HepG2 (cell line): ENCODE measurements at regions not wholly inside any gene's neighbourhood (a gene's known extent, or its start where the extent isn't known, plus 50 kb on each side); places are given as distances from the start of the nearest gene placed in this dataset.
A peak's percentile ranks its signal among the peaks of the same experiment; 100 is the strongest.

Experiments used
- ATAC-seq: fragments of 200-7000 bp; cut with Tn5 transposase; 3 replicates; pipeline ENCODE4 v1.9.1; 2020; ENCODE audit warnings: mild to moderate bottlenecking, moderate library complexity
- BruUV-seq: library from RNA; stranded (reverse); fragments of 400-500 nt; replicated peaks from 2 replicates; lab custom pipeline; 2021; lab: Mats Ljungman, UMichigan
- CTCF ChIA-PET: fragments of 300-600 bp; formaldehyde crosslinking; extraction: SDS; loops from one replicate; lab custom pipeline; 2021; ENCODE audit warnings: low total read pairs, inconsistent platforms, low intra/inter-chr PET ratio; lab: Yijun Ruan, JAX
- POLR2A ChIA-PET: fragments of 350-600 bp; sonication (Branson Sonifier 250); formaldehyde crosslinking; loops from one replicate; lab custom pipeline; 2020; ENCODE audit warnings: antibody characterized with exemption, inconsistent platforms; lab: Yijun Ruan, JAX
- DNase-seq: peaks from one replicate; pipeline ENCODE4 v3.0.0-alpha.2; 2015; ENCODE audit warnings: low spot score
- FAIRE-seq: peaks from 3 replicates; lab custom pipeline; 2011; peaks lifted over from hg19 to GRCh38; lab: Jason Lieb, UNC
- H2AFZ ChIP-seq: one replicate; pipeline ENCODE4 v1.6.1; 2011; ENCODE audit warnings: low read length, inconsistent platforms
- H3K27ac ChIP-seq: fragments of 300-600 bp; 3 replicates; pipeline ENCODE4 v1.8.0; 2011; ENCODE audit warnings: mixed run types, mild to moderate bottlenecking, mixed read lengths, low read length, inconsistent platforms; ENCODE audit not compliant: insufficient read depth; ENCODE audit errors: extremely low read length
- H3K27me3 ChIP-seq, 2 experiments: fragments of 200-600 bp in 1 of 2; 2 replicates in 1 of 2; 3 replicates in 1 of 2; pipeline versions ENCODE4 v1.6.0 to v1.8.0; 2011; ENCODE audit warnings: low read length in 2 of 2, mild to moderate bottlenecking in 2 of 2, moderate library complexity in 2 of 2, inconsistent platforms in 1 of 2; ENCODE audit not compliant: insufficient read depth in 2 of 2, control insufficient read depth in 1 of 2
- H3K36me3 ChIP-seq, 2 experiments: fragments of 200-600 bp in 1 of 2; replicated peaks in 1 of 2; 2 replicates in 1 of 2; 3 replicates in 1 of 2; pipeline versions ENCODE4 v1.5.1 to v1.8.0; 2011; ENCODE audit warnings: low read length in 2 of 2, inconsistent platforms in 1 of 2; ENCODE audit not compliant: insufficient read depth in 2 of 2, control insufficient read depth in 1 of 2
- H3K4me1 ChIP-seq: 2 replicates; pipeline ENCODE4 v1.5.1; 2012; ENCODE audit warnings: low read length, inconsistent platforms; ENCODE audit not compliant: insufficient read depth
- H3K4me2 ChIP-seq: 2 replicates; pipeline ENCODE4 v1.6.0; 2011; ENCODE audit warnings: low read depth, low read length, inconsistent platforms
- H3K4me3 ChIP-seq, 3 experiments: fragments of 200-600 bp in 1 of 3; sonication (generic), shearing (Covaris generic) in 1 of 3; replicated peaks in 1 of 3; 2 replicates each; pipeline ENCODE4 v1.5.1; 2011 to 2016; ENCODE audit warnings: low read length in 3 of 3, inconsistent platforms in 2 of 3, low read depth in 2 of 3, mild to moderate bottlenecking in 2 of 3, control low read depth in 1 of 3, mixed read lengths in 1 of 3; ENCODE audit not compliant: insufficient read depth in 1 of 3
- H3K79me2 ChIP-seq: one replicate; pipeline ENCODE4 v1.6.1; 2011; ENCODE audit warnings: low read length, inconsistent platforms; ENCODE audit not compliant: insufficient read depth
- H3K9ac ChIP-seq: 2 replicates; pipeline ENCODE4 v1.6.0; 2011; ENCODE audit warnings: mild to moderate bottlenecking, low read depth, low read length, inconsistent platforms; ENCODE audit not compliant: insufficient read depth
- H3K9me3 ChIP-seq: 2 replicates; pipeline ENCODE4 v1.5.1; 2012; ENCODE audit warnings: mild to moderate bottlenecking, low read length
- H4K20me1 ChIP-seq: 2 replicates; pipeline ENCODE4 v1.6.0; 2011; ENCODE audit warnings: inconsistent platforms, mild to moderate bottlenecking, low read length, moderate library complexity; ENCODE audit not compliant: insufficient read depth
- CREB1 ChIP-seq, 2 experiments: fragments of 450-650 bp in 1 of 2; IDR thresholded peaks; 2 replicates each; pipeline ENCODE4 v1.6.1; 2016 to 2017; ENCODE audit warnings: control low read depth in 1 of 2, mild to moderate bottlenecking in 1 of 2, missing compliant biosample characterization in 1 of 2, missing genetic modification characterization in 1 of 2
- MNT ChIP-seq: fragments of 450-650 bp; IDR thresholded peaks from 2 replicates; pipeline ENCODE4 v1.6.1; 2016
- PHB2 ChIP-seq: fragments of 450-650 bp; IDR thresholded peaks from 2 replicates; pipeline ENCODE4 v1.6.1; 2018; ENCODE audit not compliant: partially characterized antibody
- RAD51 ChIP-seq: fragments of 450-650 bp; IDR thresholded peaks from 2 replicates; pipeline ENCODE4 v1.6.1; 2016; ENCODE audit warnings: borderline replicate concordance
- RARA ChIP-seq: IDR thresholded peaks from 2 replicates; pipeline ENCODE4 v1.6.1; 2016; ENCODE audit warnings: missing genetic modification reagents, missing compliant biosample characterization
- TGIF2 ChIP-seq: IDR thresholded peaks from 2 replicates; pipeline ENCODE4 v1.6.1; 2016; ENCODE audit warnings: control low read depth, missing compliant biosample characterization
- TP53 ChIP-seq: sonication (generic); formaldehyde crosslinking; conservative IDR thresholded peaks from 2 replicates; pipeline ENCODE4 v1.4.0; 2020; ENCODE audit warnings: missing genetic modification reagents
- ZC3H13 ChIP-seq: sonication (generic); formaldehyde crosslinking; IDR thresholded peaks from 2 replicates; pipeline ENCODE4 v1.8.1; 2023; ENCODE audit warnings: mild to moderate bottlenecking, missing genetic modification reagents, moderate library complexity
- ZFP90 ChIP-seq: sonication (generic); formaldehyde crosslinking; IDR thresholded peaks from 2 replicates; pipeline ENCODE4 v1.8.0; 2022; ENCODE audit warnings: missing genetic modification reagents, mild to moderate bottlenecking, inconsistent platforms, borderline replicate concordance
- WGBS: methylation state at CpG from one replicate; pipeline ENCODE4 v1.1.6; 2017; ENCODE audit warnings: low lambda C conversion rate; 5-methylcytosine and 5-hydroxymethylcytosine counted together
- in situ Hi-C: cut with HindIII; loops from 2 replicates; pipeline ENCODE4 v1.10.0; 2017; ENCODE audit warnings: low pct_unique_long_range_greater_than_20kb; ENCODE audit not compliant: extremely low pct_ligation_motif_present
- intact Hi-C: fragments of 100-400 bp; cut with micrococcal nuclease; formaldehyde crosslinking; loops from one replicate; pipeline ENCODE4 v1.10.0; 2022; ENCODE audit not compliant: unreplicated experiment

- no peak overlapping the region for H3K9ac ChIP-seq
- 66% methylated on average over 10 of the region's 10 CpGs for WGBS
- BruUV-seq = no TSS peak
- TF ChIP-seq ZFP90 (CRISPR knock-in tag) (no peak), TP53 (CRISPR knock-in tag) (no peak), RARA (CRISPR knock-in tag) (no peak)
- H3K4me3 ChIP-seq = no peak overlapping the region
- intact Hi-C loops = no loop called here
- no peaks in the 10 kb centered on the region for H4K20me1 ChIP-seq
- no peaks in the 10 kb centered on the region for H3K79me2 ChIP-seq
- H3K4me2 ChIP-seq = no peak overlapping the region
- H2AFZ ChIP-seq = no peak overlapping the region
- H3K36me3 ChIP-seq = no peaks in the 10 kb centered on the region
- ChIA-PET POLR2A (no interaction called here), CTCF (no interaction called here)
- H3K4me1 ChIP-seq = no peaks in the 10 kb centered on the region
- no peak for FAIRE-seq
- no peak overlapping the region for H3K27ac ChIP-seq
- H3K27me3 ChIP-seq = peaks cover 0 to 15% of the 10 kb centered on the region in 2 experiments; a peak in 2 of 5 replicates
- in situ Hi-C loops = loop anchor here (10.0 to 25.0 kb wide), 3 partner anchors 829 to 1127 kb away; no protein-coding TSS in a partner anchor
- ATAC-seq = no peak
- no peaks in the 10 kb centered on the region for H3K9me3 ChIP-seq
- no peak for DNase-seq
Observed at GRCh38 chr2:235114286-235114685, 162.5 kb downstream of the SH3BP4 start.

GRCh38 chr2:235115521-235115920 is 163.7 kb downstream of the SH3BP4 start:
- no peaks in the 10 kb centered on the region for H3K4me1 ChIP-seq
- intact Hi-C loops = no loop called here
- H3K36me3 ChIP-seq = no peaks in the 10 kb centered on the region
- H3K4me2 ChIP-seq = no peak overlapping the region
- ChIA-PET POLR2A (no interaction called here), CTCF (interaction anchor here (2.5 kb wide), 2 partner anchors 827 to 979 kb away, joined by 15 read pairs; no protein-coding TSS in a partner anchor)
- H3K4me3 ChIP-seq = no peak overlapping the region
- no peak overlapping the region for H3K27ac ChIP-seq
- H3K27me3 ChIP-seq = peaks cover 0 to 15% of the 10 kb centered on the region in 2 experiments; a peak in 2 of 5 replicates
- no peaks in the 10 kb centered on the region for H4K20me1 ChIP-seq
- ATAC-seq (no peak), FAIRE-seq (no peak)
- in situ Hi-C loops = loop anchor here (10.0 to 25.0 kb wide), 3 partner anchors 831 to 1128 kb away; no protein-coding TSS in a partner anchor
- H2AFZ ChIP-seq = no peak overlapping the region
- TF ChIP-seq RAD51 (no peak), CREB1 (IDR thresholded peaks at IDR 0.05) (0 out of 2 replicates have a peak, but pooled peaks have one; percentile 9), CREB1 (CRISPR knock-in tag; IDR thresholded peaks at IDR 0.05) (no peak), ZC3H13 (CRISPR knock-in tag) (no peak), MNT (peak; percentile 75), TGIF2 (CRISPR knock-in tag) (no peak), PHB2 (no peak)
- TF ChIP-seq, all 625 proteins: peak for 2
- H3K9ac ChIP-seq = no peak overlapping the region
- H3K9me3 ChIP-seq = no peaks in the 10 kb centered on the region
- WGBS = 38% methylated on average over 4 of the region's 4 CpGs
- BruUV-seq = no TSS peak
- no peaks in the 10 kb centered on the region for H3K79me2 ChIP-seq
- DNase-seq = no peak
